ENCODE measurements at regions not wholly inside any gene's neighbourhood (a gene's known extent, or its start where the extent isn't known, plus 50 kb on each side); places are given as distances from the start of the nearest gene placed in this dataset.
A peak's percentile ranks its signal among the peaks of the same experiment; 100 is the strongest.

GRCh38 chr6:224350-224749, 67.9 kb upstream of the DUSP22 start:
- Mint-ChIP-seq H3K27me3 (no peaks in the 10 kb centered on the region), H3K4me3 (no peak overlapping the region), H3K4me1 (peaks cover 65% of the 10 kb centered on the region), H3K9me3 (ENCODE audit: insufficient read depth) (no peaks in the 10 kb centered on the region), H3K27ac (no peak overlapping the region)
- DNase-seq (no peak), ATAC-seq (ENCODE audit: low read depth) (no peak)
- no peak overlapping the region for H3K4me3 ChIP-seq (ENCODE audit: control extremely low read depth in 1 of 5, extremely low read depth in 1 of 5, insufficient read depth in 1 of 5, low read depth in 2 of 5, low read length in 4 of 5)
- no peaks in the 10 kb centered on the region for H4K20me1 ChIP-seq (ENCODE audit: control insufficient read depth, insufficient read depth, low read length, poor library complexity, severe bottlenecking)
- peaks cover 34 to 52% of the 10 kb centered on the region in 2 donors for H3K4me1 ChIP-seq (ENCODE audit: control insufficient read depth in 2 of 2, insufficient read depth in 2 of 2, low read length in 2 of 2)
- no peak overlapping the region for H3K9ac ChIP-seq (ENCODE audit: low read length)
- no peaks in the 10 kb centered on the region for H3K27me3 ChIP-seq (replicated peaks in 1 of 4; ENCODE audit: control extremely low read depth in 1 of 4, control insufficient read depth in 3 of 4, insufficient read depth in 4 of 4, low read length in 3 of 4)
- no peak overlapping the region for H3K4me2 ChIP-seq (replicated peaks; ENCODE audit: low read depth, low read length, poor library complexity, severe bottlenecking)
- no peaks in the 10 kb centered on the region for H3K79me2 ChIP-seq (ENCODE audit: control insufficient read depth, insufficient read depth, low read length)
- POLR2A ChIA-PET = no interaction called here
- no peaks in the 10 kb centered on the region for H3K36me3 ChIP-seq (replicated peaks in 1 of 2; ENCODE audit: control extremely low read depth in 1 of 2, control insufficient read depth in 1 of 2, extremely low read depth in 1 of 2, insufficient read depth in 2 of 2, low read length in 1 of 2)
- TF ChIP-seq EZH2 (IDR thresholded peaks at IDR 0.05; ENCODE audit: borderline replicate concordance, insufficient read depth, low read depth, low read length, poor library complexity, severe bottlenecking) = no peak
- no peak for TF ChIP-seq CTCF (IDR thresholded peaks at IDR 0.05)
- CTCF ChIA-PET = interaction anchor here (1.3 to 1.4 kb wide), 2 partner anchors 36 to 69 kb away, joined by 3 to 4 read pairs; no protein-coding TSS in a partner anchor
- no peak overlapping the region for H3K27ac ChIP-seq (ENCODE audit: low read length in 2 of 2)
- no peaks in the 10 kb centered on the region for H3K9me3 ChIP-seq (ENCODE audit: control extremely low read depth in 1 of 3, control insufficient read depth in 2 of 3, insufficient read depth in 1 of 3, low read length in 2 of 3)
- 97% methylated on average over 13 of the region's 13 CpGs for WGBS (ENCODE audit: insufficient coverage)
- intact Hi-C loops (cut with micrococcal nuclease) = no loop called here
- H2AFZ ChIP-seq (ENCODE audit: insufficient read depth, low read depth, low read length, poor library complexity, severe bottlenecking) = no peak overlapping the region

GRCh38 chr6:225121-225721, 67.1 kb upstream of the DUSP22 start:
- Histone ChIP-seq H3K27me3 (replicated peaks in 1 of 4; ENCODE audit: control extremely low read depth in 1 of 4, control insufficient read depth in 3 of 4, insufficient read depth in 4 of 4, low read length in 3 of 4) (no peaks in the 10 kb centered on the region), H3K4me3 (ENCODE audit: control extremely low read depth in 1 of 5, extremely low read depth in 1 of 5, insufficient read depth in 1 of 5, low read depth in 2 of 5, low read length in 4 of 5) (peak overlapping the region in 1 of 5 experiments; percentile 21), H3K4me2 (replicated peaks; ENCODE audit: low read depth, low read length, poor library complexity, severe bottlenecking) (peak overlapping the region; percentile 56), H2AFZ (ENCODE audit: insufficient read depth, low read depth, low read length, poor library complexity, severe bottlenecking) (peak overlapping the region; percentile 62), H3K4me1 (ENCODE audit: control insufficient read depth in 2 of 2, insufficient read depth in 2 of 2, low read length in 2 of 2) (peaks cover 28 to 45% of the 10 kb centered on the region in 2 donors), H4K20me1 (ENCODE audit: control insufficient read depth, insufficient read depth, low read length, poor library complexity, severe bottlenecking) (no peaks in the 10 kb centered on the region), H3K27ac (ENCODE audit: low read length in 2 of 2) (no peak overlapping the region), H3K9ac (ENCODE audit: low read length) (peak overlapping the region; percentile 7), H3K79me2 (ENCODE audit: control insufficient read depth, insufficient read depth, low read length) (no peaks in the 10 kb centered on the region), H3K9me3 (ENCODE audit: control extremely low read depth in 1 of 3, control insufficient read depth in 2 of 3, insufficient read depth in 1 of 3, low read length in 2 of 3) (no peaks in the 10 kb centered on the region), H3K36me3 (replicated peaks in 1 of 2; ENCODE audit: control extremely low read depth in 1 of 2, control insufficient read depth in 1 of 2, extremely low read depth in 1 of 2, insufficient read depth in 2 of 2, low read length in 1 of 2) (no peaks in the 10 kb centered on the region)
- CTCF ChIA-PET = interaction anchor here (1.3 to 6.5 kb wide), 6 partner anchors 37 to 326 kb away, joined by 4 to 36 read pairs (median 10); partner anchors contain the start of gene IRF4
- H3K27ac Mint-ChIP-seq = peak overlapping the region; percentile 74
- no peaks in the 10 kb centered on the region for H3K27me3 Mint-ChIP-seq
- peak; percentile 40 for DNase-seq
- ATAC-seq (ENCODE audit: low read depth) = peak; percentile 22
- POLR2A ChIA-PET = no interaction called here
- intact Hi-C loops (cut with micrococcal nuclease) = loop anchor here (5.0 kb wide), 3 partner anchors 112 to 262 kb away; no protein-coding TSS in a partner anchor
- TF ChIP-seq EZH2 (IDR thresholded peaks at IDR 0.05; ENCODE audit: borderline replicate concordance, insufficient read depth, low read depth, low read length, poor library complexity, severe bottlenecking) (no peak), CTCF (IDR thresholded peaks at IDR 0.05) (no peak)
- peak overlapping the region; percentile 72 for H3K4me3 Mint-ChIP-seq
- WGBS (ENCODE audit: insufficient coverage) = 28% methylated on average over 17 of the region's 20 CpGs
- peaks cover 60% of the 10 kb centered on the region for H3K4me1 Mint-ChIP-seq
- no peaks in the 10 kb centered on the region for H3K9me3 Mint-ChIP-seq (ENCODE audit: insufficient read depth)

All from B cell (primary cell).